HG03025 (cell line): ENCODE measurements at regions not wholly inside any gene's neighbourhood (a gene's known extent, or its start where the extent isn't known, plus 50 kb on each side); places are given as distances from the start of the nearest gene placed in this dataset.

Experiments
- ATAC-seq: cut with Tn5 transposase; IDR thresholded peaks from one replicate; pipeline ENCODE4 v1.9.1; 2021; ENCODE audit warnings: mild to moderate bottlenecking, moderate library complexity; ENCODE audit not compliant: unreplicated experiment, low FRiP score

DNA sequence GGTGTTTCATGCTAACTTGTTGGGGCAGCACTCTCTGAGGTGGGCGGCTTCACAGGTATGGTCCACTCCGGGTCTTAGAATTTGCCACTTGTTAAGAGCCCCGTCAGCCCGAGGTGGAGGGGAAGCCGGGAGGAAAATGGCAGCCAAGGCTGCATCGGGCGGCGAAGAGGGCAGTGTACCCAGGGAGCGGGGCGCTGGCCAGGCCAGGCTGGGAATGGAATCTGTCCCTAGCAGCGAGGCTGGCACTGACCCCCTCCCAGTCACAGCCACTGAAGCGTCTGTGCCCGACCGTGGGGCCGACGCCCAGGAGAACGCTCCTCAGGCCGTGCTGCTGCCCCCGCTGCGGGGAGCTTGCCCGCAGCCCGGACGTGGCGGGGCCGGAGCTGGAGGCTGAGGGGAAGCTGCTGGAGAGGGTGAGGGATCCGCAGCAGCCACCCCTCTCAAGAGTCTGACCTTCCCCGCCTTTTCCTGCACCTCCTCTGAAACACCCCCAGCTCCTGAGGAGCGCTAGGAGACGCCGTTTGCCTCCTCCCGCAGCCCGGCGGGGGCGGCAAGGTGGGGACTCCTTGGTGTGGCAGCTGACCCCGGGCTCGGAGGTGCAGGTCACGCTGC, 313.8 kb upstream of the SPRY2 start:
- ATAC-seq = no peak

DNA sequence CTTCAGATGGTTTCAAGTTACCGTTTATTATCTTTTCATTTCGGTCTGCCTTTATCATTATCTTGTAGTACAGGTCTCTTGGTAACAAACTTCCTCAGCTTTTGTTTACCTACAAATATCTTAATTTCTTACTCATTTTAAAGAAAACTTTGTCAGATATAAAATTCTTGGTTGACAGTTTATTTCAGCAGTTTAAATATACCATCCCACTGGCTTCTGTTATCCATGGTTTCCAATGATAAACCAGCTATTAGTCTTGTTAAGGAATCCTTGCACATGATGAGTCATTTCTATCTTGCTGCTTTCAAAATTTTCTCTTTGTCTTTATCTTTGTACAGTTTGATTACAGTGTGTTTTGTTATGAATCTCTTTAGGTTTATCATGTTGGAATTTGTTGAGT, 308.3 kb upstream of the SPRY2 start:
- ATAC-seq = no peak

DNA sequence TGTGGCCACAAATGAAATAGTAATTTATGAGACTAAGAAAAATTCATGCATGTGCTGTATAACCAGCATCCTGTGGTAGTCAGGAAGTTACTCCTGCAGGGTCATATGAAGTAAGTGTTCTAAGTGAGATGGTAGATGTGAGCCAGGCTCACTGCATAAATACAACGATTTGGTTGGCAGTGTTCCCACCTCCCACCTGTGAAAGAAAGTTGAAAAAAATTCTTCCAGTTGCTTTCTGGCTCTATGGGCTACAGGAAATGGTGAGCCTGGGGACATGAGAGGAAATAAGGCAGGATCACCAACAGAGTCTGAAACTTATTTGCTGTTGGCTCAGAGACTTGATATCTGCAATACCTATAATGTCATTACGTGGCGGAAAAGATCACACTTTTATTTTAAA, 301.7 kb upstream of the SPRY2 start:
- no peak for ATAC-seq

DNA sequence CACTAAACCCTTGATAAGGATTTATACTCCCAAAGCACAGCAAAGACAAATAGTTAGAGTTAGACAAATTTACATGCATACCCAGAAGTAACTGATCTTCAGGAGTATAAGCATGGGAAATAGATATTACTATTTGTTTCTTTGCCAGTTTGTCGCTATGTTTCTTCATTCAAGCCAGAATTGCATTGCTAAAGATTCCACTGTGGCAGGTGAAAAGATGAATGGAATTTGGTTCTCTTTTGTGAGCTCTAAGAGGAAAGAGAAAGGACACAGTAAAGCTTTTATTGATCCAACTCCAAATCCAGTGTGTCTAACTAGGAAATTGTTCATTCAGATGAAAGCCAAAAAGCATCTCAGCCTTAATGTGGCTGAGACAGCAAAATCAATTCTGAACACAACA, 292.3 kb upstream of the SPRY2 start:
- ATAC-seq = no peak

DNA sequence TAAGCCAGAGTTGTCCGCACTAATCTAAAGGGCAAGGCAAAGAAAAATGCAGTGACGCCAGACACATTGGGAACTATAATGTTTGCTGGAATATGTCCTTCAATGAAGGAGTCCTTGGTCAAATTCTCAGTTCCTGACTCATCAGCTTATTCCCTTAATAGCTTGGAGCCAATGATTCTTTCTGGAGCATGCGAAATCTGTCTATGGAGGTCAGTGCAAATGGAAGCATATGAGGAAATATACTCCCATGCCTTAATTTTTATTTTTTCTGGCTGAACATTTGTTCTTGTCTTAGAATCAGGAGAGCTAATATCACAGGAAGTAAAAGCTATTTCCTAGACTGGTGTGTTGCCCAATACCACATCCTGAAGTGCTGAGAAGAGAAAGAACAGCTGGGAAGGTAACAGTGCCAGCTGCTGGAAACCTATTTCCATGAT, 289.8 kb upstream of the SPRY2 start:
- ATAC-seq = no peak

DNA sequence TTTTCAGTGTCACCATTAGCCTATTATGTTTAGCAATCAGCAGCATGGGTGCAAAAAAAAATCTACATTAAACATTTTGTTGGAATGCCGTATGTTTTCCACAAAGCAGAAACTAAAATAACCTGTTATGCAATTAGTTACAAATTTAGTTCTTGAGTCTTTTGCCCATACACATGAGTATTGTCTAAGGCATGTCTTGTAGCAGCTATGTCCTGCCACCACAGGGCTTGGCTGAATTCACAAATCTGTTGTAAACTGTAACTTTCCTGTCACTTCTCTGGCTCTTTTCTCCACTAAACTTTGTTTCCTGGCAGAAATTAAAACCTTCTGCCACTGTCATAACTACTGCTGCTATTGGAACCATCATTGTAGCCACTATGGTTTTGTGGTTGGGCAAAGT, 277.9 kb upstream of the SPRY2 start:
- ATAC-seq = no peak

DNA sequence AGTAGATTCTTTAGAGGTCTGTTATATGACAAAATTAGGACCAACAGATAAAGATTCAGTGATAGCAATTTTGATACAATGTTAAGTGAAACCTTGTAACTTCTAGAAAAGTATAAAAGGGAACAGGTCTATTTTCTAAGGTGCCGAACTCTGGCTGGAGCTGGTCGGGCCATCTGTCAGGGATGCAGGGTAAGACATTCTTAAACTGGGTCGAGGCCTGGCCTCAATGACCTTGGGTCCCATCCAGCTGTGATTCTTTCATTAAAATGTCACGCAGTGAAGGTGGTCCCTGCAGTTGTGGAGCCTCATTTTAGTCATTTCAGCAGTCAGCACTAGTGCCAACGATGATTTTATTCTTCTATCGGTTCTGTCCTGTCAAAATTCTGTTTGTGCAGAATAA, 271.9 kb upstream of the SPRY2 start:
- no peak for ATAC-seq

DNA sequence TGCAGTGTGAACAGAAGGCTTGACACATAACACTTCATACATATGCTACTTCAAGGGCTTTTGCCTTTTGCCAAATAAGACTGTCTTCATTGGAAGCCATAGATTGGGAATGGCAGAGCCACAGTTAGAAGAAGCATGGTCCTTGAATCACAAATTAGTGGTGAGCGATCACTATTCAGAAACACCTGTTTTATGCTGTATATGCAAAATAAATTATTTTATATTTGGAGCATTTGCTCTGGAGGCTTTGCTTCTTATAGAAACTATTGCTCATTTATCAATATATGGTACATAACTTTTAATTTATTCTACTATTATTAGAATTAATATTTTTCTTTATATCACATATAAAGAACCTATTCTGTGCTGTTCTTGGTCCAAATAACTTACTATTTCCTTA, 270.4 kb upstream of the SPRY2 start:
- no peak for ATAC-seq

DNA sequence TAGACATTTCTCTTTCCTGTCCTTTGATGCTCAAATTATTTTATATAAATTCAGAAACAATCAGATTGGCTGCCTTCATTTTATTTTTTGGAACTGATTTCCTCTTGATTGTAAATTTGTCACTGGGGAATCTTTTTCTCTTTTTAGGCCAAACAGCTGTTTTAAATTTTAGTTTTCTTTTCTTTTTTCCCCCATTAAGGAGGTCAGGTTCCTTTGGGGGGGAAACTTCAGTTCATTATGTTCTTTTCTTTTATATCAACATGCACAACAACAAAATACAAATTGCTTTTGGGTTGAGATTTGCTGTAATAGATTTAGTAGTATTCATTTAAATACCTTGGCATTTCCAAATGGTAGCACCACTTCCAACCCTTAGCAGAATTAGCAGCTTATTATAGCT, 264.8 kb upstream of the SPRY2 start:
- ATAC-seq = no peak

DNA sequence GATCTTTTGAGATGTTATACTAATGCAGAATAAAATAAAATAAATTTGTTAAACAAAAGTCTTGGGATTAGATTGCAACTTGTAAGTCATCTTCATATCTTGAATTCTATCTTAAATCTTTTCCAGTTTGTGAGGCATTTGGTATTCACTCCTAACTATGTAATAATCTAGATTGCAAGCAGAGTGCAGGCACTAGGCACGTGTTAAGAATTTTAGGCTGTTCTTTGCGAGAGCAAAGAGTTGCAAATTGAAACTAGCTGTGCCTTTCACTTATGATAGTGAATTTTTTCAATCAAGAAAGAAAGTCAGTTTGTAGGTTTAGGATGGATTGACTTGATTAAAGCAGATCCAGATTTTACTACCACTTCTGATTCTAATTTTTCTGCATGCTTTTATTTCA, 264.1 kb upstream of the SPRY2 start:
- no peak for ATAC-seq

DNA sequence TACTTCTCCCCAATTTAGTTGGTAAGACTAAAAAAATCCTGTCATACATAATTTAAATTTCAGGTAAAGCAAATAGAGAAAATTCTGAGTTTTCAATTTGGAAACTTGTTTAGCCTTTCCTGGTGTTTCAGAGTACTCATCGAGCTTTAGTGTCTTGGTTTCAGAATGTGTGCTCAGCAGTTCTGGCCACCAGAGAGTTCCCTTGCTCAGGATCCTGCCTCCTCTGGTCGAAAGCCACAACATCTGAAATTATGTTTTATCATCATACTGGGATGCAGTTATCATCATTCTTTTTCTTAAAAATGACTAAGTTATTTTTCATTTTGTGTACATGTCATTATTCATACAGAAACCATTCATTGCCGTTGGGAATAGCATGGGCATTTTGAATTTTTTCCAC, 263.2 kb upstream of the SPRY2 start:
- no peak for ATAC-seq

DNA sequence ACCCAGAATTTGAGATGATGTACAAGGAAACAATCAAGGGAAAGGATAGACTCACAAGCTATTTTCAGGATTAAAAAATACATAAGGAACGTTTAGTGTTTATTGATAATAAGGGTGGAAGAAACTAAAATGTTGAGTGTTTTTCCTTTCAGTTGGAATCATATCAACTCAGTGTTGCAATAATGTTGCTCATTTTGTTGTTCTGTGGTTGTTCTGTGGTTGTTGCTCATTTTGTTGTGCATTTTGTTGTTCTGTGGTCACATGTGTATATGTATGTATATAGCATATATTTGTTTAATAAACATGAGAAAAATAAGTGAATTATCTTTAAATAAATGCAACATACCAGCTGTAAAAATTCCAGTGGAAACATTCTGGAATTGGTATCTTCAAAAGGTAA, 262.4 kb upstream of the SPRY2 start:
- ATAC-seq = no peak

DNA sequence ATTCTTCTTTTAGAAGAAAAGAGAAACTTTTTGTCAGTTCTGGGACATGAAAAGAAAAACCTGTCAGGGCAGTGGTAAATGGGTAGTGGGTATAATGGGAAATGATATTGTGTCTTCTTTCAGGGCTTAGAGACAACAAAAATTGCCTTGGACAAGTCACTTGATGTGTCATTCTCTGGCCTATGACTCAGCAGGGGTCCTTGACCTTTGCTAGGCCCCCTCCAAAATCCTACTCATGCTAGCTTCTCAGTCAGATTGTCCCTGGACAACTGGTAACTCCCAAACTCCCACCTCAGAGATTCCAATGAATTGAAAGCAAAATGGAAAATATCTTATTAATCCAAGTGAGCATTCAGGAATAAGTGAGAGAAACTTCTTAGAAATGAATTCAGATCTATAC, 258.8 kb upstream of the SPRY2 start:
- no peak for ATAC-seq

DNA sequence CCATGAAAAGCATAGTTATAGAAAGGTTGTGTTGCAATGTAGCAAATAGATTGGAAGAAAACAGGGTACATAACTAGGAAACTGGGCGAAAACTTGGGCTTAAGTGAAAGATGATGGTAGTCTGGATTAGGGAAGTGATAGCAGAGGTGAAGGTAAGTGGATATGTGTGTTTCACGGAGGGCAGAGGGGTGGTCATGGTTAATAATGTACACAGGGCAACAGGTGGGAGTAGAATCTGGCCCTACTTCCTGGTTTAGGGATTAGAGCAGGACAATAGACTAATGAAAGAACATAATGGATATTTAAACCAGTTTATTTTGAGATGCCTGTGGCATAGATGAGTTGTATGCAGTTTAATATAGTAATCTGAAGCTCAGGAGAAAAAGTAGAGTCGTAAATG, 257.3 kb upstream of the SPRY2 start:
- no peak for ATAC-seq

DNA sequence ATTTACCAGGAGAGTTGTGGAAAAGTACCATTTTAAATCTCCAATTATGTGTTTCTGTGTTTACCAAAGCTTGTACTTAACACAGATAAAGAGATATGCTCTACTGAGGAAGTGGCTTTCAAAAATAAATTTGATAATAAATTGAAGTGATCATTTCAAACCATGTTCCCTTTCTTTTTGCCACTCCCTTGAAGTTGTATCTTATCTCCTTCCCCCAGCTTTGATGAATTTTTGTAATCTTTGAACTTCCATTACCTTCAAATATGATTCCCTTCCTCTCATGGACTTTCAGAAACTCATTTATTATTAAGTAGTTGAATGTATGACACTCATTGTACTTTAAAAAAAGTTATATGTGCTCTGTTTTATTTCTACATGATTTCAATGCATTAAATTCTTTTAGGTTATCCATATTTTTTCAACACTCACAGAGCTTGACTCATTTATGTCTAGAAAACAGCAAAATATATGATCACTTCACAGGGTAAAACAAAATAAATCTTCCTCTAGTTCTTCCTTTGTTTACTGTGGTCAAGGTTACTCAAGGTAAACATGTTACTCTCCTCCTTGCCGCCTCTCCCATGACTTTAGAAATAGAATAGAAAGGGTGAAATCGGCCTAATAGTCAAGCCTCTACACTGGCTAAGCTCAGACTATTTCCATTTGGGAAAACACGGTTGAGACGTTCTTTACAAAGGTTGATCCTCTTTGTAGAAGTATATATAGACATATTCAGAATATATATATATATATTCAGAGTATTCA, 251.2 kb upstream of the SPRY2 start:
- no peak for ATAC-seq

DNA sequence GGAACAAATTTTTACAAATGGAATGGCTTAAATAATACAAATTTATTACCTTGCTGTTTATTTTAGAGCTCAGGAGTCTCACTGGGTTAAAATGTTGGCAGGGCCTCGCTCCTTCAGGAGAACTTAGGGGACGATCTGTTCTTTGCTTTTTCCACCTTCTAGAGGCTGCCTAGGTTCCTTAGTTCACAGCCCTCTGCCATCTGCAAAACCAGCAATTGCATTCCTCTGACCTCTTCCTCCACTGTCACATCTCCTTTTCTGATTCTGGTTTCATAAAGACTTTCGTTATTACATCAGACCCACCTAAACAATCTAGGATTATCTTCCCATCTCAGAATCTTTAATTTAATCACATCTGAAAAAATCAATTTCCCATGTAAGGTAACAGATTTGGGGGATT, 249.6 kb upstream of the SPRY2 start:
- ATAC-seq = no peak

DNA sequence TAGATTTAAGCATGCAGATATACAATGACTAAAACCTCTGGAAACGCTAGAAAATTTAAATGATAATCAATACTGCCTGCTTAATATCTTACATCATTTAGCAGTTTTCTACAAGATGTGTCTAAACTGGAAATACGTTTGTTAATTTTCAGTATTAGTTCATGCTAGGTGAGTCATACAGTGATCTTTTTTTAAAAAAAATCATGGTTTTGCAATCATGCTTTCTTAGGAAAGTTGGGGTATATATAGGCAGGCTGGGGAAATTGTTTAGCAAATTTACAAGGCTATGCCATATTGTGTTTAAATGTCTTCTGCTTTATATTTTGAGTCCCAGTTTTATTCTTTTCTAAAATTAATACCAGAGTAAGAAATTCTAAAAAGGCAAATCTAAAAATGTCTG, 245.4 kb upstream of the SPRY2 start:
- ATAC-seq = no peak

DNA sequence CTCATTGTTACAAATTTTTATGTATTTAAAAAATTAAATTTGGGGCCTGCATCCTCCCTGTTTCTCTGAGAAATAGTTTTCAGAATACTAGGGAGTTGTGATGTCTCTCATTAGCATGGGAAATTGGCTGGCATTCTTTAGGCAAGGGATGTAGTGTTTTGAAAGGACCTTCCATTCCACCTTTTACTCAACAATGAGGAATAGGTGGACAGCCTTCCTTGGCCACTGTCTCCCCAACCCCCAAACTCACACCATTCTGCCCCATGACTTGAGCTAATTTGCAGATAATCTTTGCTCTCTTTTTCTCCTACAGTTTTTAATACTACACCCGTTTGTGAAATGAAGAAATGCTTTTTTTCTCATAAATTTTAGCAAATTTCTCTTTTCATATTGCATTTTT, 244.6 kb upstream of the SPRY2 start:
- no peak for ATAC-seq

DNA sequence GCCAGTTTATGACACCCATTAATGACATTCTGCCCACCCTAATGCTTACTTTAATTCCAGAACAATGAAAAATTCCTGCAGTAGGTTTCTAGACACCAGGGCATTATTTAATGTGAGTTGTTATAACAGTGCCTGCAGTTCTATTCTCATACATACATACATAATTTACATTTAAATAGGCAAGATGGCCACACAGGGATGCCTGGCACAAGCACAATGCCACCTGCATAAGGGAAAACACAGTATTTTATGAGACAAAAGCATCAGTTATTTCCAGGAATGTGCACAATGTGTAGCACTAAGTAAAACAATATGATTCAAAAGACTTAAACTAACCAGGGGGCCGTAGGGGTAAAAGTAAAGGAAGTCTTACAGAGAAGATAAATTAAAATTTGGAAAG, 243.9 kb upstream of the SPRY2 start:
- ATAC-seq = no peak

DNA sequence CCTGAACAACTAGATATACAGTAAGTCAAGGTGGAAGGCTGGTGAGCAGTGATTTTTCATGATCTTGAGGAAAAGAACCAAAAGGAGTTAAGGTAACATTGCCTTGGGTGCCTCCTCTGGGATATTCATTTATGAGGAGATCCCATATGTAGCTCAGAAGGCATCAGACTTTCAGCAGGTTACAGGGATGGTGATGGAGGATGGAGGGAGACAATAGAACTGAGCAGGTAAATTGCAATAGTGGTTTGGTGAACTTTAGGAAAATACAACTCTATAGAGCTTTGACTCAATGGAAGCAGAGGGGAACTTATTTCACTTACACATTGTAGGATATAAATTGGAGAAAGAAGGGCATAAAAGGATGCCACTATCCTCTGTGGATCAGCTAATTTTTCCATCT, 243.4 kb upstream of the SPRY2 start:
- no peak for ATAC-seq

DNA sequence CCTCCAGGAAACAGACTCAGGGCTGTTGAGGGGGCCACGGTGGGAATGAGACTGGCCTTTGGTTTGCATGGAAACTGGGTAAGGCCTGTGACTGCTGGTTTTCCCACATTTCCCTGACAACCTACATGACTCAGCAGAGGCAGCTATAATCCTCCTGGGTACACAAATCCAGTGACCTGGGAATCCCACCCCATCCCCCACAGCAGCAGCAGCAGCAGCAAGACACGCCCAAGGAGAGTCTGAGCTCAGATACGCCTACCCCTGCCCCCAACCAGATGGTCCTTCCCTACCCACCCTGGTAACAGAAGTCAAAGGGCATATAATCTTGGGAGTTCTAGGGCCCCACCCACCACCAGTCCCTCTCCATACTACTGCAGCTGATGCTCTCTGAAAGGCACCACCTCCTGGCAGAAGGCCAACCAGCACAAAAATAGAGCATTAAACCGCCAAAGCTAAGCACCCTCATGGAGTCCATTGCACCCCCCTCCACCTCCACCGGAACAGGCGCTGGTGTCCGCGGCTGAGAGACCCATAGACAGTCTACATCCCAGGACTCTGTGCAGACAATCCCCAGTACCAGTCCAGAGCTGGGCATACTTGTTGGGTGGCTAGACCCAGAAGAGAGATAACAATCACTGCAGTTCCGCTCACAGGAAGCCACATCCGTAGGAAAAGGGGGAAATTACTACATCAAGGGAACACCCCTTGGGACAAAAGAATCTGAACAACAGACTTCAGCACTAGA, 237.2 kb upstream of the SPRY2 start:
- ATAC-seq = no peak

DNA sequence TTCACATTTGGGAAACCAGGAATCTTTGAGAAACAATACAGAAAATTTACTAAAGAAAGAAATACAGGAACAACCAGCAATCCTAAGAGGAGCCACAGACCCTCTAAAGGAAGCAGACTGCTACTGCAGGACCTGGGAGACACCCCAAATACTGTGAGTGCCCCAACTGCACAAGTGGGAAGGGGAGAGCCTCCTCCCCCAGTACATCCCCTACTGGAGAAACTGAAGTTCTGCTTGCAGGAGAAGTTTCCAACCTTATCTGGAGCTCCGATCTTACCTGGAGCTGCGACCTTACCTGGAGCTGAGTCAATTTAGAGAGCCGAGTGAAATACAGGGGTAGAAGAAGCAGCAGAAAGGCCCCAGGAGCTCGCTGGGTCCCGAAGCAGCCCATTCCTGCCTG, 236.4 kb upstream of the SPRY2 start:
- ATAC-seq = no peak
